SK-N-SH treated with all-trans-retinoic acid at 6 μM for 48 hours (cell line): ENCODE measurements at regions not wholly inside any gene's neighbourhood (a gene's known extent, or its start where the extent isn't known, plus 50 kb on each side); places are given as distances from the start of the nearest gene placed in this dataset.

ENCODE experiments used
- ATAC-seq: fragments of 200-7000 bp; cut with Tn5 transposase; 3 replicates; pipeline ENCODE4 v1.9.1; 2020; ENCODE audit warnings: mild to moderate bottlenecking, moderate library complexity
- ARNTL ChIP-seq: fragments of 450-650 bp; formaldehyde crosslinking; IDR thresholded peaks from 2 replicates; pipeline ENCODE4 v1.5.0; 2020; ENCODE audit warnings: low read depth, mild to moderate bottlenecking, moderate library complexity, borderline replicate concordance
- CSDC2 ChIP-seq: fragments of 250-450 bp; sonication (Bioruptor Pico); IDR thresholded peaks from 2 replicates; pipeline ENCODE4 v1.5.0; 2020; ENCODE audit warnings: mild to moderate bottlenecking, moderate library complexity
- CSRNP3 ChIP-seq: fragments of 250-450 bp; sonication (Bioruptor Pico); IDR thresholded peaks from 2 replicates; pipeline ENCODE4 v1.5.1; 2021; ENCODE audit warnings: mild to moderate bottlenecking, moderate library complexity
- GLIS3 ChIP-seq: fragments of 250-450 bp; sonication (Bioruptor Pico); IDR thresholded peaks from 2 replicates; pipeline ENCODE4 v1.5.0; 2020; ENCODE audit warnings: mild to moderate bottlenecking, moderate library complexity
- POU6F1 ChIP-seq: fragments of 250-450 bp; sonication (Bioruptor Pico); IDR thresholded peaks from 2 replicates; pipeline ENCODE4 v1.8.0; 2021; ENCODE audit warnings: low read depth, mild to moderate bottlenecking, moderate library complexity, borderline replicate concordance
- PPARA ChIP-seq: fragments of 250-450 bp; sonication (Bioruptor Pico); IDR thresholded peaks from 2 replicates; pipeline ENCODE4 v1.5.0; 2020; ENCODE audit warnings: mild to moderate bottlenecking, borderline replicate concordance
- RARB ChIP-seq: fragments of 250-450 bp; sonication (Bioruptor Pico); IDR thresholded peaks from 2 replicates; pipeline ENCODE4 v1.8.0; 2021; ENCODE audit warnings: mild to moderate bottlenecking, moderate library complexity
- SNAI2 ChIP-seq: fragments of 250-450 bp; sonication (Bioruptor Pico); IDR thresholded peaks from 2 replicates; pipeline ENCODE4 v1.5.0; 2020; ENCODE audit warnings: mild to moderate bottlenecking, moderate library complexity
- TCF4 ChIP-seq: fragments of 250-450 bp; sonication (Bioruptor Pico); IDR thresholded peaks from 2 replicates; pipeline ENCODE4 v1.8.0; 2021; ENCODE audit warnings: mild to moderate bottlenecking, moderate library complexity, borderline replicate concordance
- TOX ChIP-seq: fragments of 250-450 bp; sonication (Bioruptor Pico); IDR thresholded peaks from 2 replicates; pipeline ENCODE4 v1.8.0; 2021; ENCODE audit warnings: mild to moderate bottlenecking, moderate library complexity, borderline replicate concordance
- ZC3H10 ChIP-seq: fragments of 250-450 bp; sonication (Bioruptor Pico); IDR thresholded peaks from 2 replicates; pipeline ENCODE4 v1.5.1; 2021; ENCODE audit warnings: mild to moderate bottlenecking, moderate library complexity
- ZFP3 ChIP-seq: fragments of 250-450 bp; sonication (Bioruptor Pico); IDR thresholded peaks from 2 replicates; pipeline ENCODE4 v1.5.0; 2020; ENCODE audit warnings: mild to moderate bottlenecking, moderate library complexity
- ZFP30 ChIP-seq: fragments of 450-650 bp; formaldehyde crosslinking; IDR thresholded peaks from 2 replicates; pipeline ENCODE4 v1.5.0; 2022; ENCODE audit warnings: mild to moderate bottlenecking, moderate library complexity
- ZNF70 ChIP-seq: fragments of 450-650 bp; formaldehyde crosslinking; IDR thresholded peaks from 2 replicates; pipeline ENCODE4 v1.5.0; 2020; ENCODE audit warnings: mild to moderate bottlenecking, moderate library complexity
- TF ChIP-seq, protein P1 (sequence below): fragments of 250-450 bp; sonication (Bioruptor Pico); IDR thresholded peaks from 2 replicates; pipeline ENCODE4 v1.5.0; 2020; ENCODE audit warnings: mild to moderate bottlenecking, moderate library complexity
- TF ChIP-seq, protein P2 (sequence below): fragments of 250-450 bp; sonication (Bioruptor Pico); IDR thresholded peaks from 2 replicates; pipeline ENCODE4 v1.8.0; 2020; ENCODE audit warnings: mild to moderate bottlenecking, moderate library complexity, borderline replicate concordance

DNA sequence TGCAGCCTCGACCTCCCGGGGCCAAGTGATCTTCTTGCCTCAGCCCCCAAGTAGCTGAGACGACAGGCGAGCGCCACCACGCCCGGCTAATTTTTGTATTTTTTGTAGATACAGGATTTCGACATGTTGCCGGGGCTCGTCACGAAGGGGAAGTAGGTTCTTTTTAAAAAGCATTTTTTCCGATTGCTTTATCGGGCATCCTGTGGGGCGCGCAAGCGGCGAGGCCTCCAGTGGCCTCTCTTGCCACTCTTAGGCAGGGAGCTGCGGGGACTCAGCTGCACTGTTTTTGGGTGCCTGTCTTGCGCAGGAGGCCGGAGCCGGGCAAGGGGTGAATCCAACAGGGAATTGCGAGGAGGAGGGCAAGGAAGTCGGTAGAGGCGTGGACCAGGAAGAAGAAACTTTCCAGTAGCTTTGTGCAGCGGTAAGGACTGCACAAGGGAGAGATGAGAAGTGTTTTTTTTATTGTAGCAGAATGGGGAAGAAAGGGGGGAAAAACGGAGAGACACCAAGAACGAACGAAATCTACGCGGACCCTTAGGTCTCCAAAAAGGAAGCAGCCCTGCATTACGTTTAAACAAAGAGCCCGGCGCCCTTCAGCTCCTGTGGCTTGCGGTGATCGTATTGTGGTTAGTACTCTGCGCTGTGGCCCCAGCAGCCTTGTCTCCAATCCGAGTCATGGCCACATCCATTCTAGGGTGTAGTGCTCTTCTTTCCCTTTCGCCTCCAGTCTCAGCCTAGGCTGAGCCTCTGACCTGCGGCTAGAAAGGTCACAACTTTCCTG, 164.8 kb downstream of the PPIAL4G start:
- ATAC-seq: no peak
- TF ChIP-seq ZC3H10 (CRISPR knock-in tag): no peak
- no peak for TF ChIP-seq SNAI2 (CRISPR knock-in tag)
- no peak for TF ChIP-seq CSDC2 (CRISPR knock-in tag)
- TF ChIP-seq GLIS3 (CRISPR knock-in tag): no peak
- no peak for TF ChIP-seq ZNF70 (CRISPR knock-in tag)
- no peak for TF ChIP-seq ZFP30 (CRISPR knock-in tag)
- no peak for TF ChIP-seq ZFP3 (CRISPR knock-in tag)
- TF ChIP-seq CSRNP3 (CRISPR knock-in tag): no peak
- TF ChIP-seq, protein P1, sequence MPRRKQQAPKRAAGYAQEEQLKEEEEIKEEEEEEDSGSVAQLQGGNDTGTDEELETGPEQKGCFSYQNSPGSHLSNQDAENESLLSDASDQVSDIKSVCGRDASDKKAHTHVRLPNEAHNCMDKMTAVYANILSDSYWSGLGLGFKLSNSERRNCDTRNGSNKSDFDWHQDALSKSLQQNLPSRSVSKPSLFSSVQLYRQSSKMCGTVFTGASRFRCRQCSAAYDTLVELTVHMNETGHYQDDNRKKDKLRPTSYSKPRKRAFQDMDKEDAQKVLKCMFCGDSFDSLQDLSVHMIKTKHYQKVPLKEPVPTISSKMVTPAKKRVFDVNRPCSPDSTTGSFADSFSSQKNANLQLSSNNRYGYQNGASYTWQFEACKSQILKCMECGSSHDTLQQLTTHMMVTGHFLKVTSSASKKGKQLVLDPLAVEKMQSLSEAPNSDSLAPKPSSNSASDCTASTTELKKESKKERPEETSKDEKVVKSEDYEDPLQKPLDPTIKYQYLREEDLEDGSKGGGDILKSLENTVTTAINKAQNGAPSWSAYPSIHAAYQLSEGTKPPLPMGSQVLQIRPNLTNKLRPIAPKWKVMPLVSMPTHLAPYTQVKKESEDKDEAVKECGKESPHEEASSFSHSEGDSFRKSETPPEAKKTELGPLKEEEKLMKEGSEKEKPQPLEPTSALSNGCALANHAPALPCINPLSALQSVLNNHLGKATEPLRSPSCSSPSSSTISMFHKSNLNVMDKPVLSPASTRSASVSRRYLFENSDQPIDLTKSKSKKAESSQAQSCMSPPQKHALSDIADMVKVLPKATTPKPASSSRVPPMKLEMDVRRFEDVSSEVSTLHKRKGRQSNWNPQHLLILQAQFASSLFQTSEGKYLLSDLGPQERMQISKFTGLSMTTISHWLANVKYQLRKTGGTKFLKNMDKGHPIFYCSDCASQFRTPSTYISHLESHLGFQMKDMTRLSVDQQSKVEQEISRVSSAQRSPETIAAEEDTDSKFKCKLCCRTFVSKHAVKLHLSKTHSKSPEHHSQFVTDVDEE (CRISPR knock-in tag): no peak
- TF ChIP-seq RARB (CRISPR knock-in tag): no peak

DNA sequence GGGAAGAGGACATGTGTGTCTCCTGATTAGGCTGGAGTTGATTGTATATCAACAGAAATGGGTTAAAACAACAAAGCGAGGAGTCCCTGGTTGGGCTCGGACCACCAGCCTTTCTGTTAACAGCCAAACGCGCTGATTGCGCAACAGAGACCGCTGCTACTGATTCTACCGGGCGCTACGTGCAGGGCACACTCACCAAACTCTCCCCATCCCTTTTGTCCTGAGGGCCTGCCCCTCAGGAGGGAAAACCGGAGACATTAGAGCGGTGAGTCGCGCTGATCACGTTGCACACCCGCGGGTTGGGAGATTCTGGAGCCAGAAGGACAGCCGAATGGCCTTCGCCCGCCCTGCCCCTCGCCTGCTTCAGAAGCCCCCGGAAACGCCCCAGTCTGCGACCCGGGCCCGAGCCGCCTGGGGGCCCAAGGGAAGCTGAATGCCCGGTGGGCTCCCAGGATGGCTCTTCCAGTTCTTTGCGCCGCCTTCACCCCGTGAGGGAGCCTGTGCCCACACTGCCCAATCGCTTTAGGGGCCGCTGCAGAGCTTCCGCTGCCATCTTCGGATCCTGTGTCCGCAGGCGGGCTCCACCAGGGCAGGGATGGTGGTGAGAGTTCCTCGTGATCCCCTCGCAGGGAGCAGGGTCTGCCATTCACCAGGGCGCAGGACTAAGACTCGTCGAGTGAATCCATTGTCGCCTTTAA, 165.4 kb upstream of the NBPF11 start:
- TF ChIP-seq PPARA (CRISPR knock-in tag) (no peak), TOX (CRISPR knock-in tag) (no peak), ZFP3 (CRISPR knock-in tag) (no peak), POU6F1 (CRISPR knock-in tag) (no peak), ARNTL (CRISPR knock-in tag) (no peak), RARB (CRISPR knock-in tag) (no peak), ZC3H10 (CRISPR knock-in tag) (no peak), ZNF70 (CRISPR knock-in tag) (no peak), TCF4 (no peak), GLIS3 (CRISPR knock-in tag) (no peak)
- TF ChIP-seq, protein P2, sequence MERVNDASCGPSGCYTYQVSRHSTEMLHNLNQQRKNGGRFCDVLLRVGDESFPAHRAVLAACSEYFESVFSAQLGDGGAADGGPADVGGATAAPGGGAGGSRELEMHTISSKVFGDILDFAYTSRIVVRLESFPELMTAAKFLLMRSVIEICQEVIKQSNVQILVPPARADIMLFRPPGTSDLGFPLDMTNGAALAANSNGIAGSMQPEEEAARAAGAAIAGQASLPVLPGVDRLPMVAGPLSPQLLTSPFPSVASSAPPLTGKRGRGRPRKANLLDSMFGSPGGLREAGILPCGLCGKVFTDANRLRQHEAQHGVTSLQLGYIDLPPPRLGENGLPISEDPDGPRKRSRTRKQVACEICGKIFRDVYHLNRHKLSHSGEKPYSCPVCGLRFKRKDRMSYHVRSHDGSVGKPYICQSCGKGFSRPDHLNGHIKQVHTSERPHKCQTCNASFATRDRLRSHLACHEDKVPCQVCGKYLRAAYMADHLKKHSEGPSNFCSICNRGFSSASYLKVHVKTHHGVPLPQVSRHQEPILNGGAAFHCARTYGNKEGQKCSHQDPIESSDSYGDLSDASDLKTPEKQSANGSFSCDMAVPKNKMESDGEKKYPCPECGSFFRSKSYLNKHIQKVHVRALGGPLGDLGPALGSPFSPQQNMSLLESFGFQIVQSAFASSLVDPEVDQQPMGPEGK (CRISPR knock-in tag): no peak
- TF ChIP-seq, all 23 proteins: peak for 0
- no peak for ATAC-seq

DNA sequence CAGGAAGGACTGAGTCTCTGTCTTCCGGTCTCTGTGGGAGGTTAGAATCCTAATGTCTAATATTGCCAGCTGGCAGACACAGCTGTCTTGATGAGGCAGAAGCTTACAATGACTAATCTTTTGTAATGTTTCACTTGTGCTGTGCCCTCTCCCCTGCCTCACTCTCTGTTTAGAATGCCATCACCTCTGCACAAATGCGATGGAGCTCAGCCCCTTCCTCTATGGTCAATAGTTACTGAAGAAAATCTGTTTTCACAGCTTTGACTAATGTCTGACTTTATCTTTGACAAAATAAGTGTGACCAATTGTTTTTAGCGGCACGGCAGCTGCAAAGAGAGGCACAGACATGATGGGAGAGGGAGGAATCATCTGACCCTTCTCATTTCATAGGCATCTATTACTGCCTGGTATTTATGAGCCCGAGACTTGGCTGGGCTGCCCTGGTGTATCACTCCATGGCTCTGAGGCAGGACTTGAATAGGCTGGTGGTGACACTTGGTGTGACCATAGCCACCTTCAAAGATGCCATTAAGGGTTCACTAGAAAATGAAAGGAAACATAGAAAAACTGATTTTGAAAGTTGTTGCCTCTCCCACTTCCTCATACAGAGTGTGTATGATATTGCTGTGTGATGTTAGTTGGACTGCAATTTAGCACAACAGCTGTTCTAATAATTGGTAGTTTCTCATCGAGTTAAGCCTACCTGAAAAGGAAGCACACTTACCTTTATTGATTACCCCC, 163.2 kb upstream of the NBPF11 start:
- TF ChIP-seq CSDC2 (CRISPR knock-in tag): no peak

GRCh38 chr1:148310807-148311206, 158.7 kb upstream of the NBPF11 start:
- no peak for TF ChIP-seq ZC3H10 (CRISPR knock-in tag)
- no peak for TF ChIP-seq CSDC2 (CRISPR knock-in tag)
- no peak for ATAC-seq

More for the DNA sequence above, 163.2 kb upstream of the NBPF11 start:
- ATAC-seq: no peak
